ENCODE measurements at regions not wholly inside any gene's neighbourhood (a gene's known extent, or its start where the extent isn't known, plus 50 kb on each side); places are given as distances from the start of the nearest gene placed in this dataset.

DNA sequence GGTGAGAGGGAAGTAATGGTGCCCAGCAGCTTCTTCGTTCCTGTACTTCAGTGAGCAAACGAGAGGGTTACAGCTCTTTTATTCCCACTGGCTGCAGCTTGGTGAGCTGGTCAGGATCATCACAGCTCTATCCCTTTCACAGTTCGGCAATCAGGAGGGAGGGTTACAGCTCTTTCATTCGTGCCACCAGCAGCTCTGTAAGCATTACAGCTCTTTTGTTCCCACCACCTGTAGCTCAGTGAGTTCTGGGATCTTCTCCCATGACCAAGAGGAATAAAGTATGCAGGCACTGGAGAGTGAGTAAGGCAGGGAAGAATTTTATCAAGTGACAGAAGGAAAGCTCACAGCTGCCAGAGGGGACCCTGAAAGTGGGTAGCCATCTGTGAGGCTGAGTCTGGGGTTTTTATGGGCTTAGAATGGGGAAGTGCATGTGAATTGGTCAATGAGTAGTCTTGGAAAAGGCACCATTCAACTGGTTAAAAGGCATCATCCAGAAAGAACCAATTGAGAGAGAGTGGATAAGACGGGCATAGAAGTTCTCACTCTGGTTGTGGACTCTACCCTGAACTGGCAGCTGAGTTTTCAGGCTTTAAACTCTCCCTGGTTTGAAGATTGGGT lies 123.7 kb downstream of the COX18 start:
- ChIA-PET CTCF (no interaction called here), POLR2A (ENCODE audit: low non-redundant PET) (no interaction called here)
- no peak for TF ChIP-seq EZH2 (IDR thresholded peaks at IDR 0.05; ENCODE audit: borderline replicate concordance, low read depth, low read length, poor library complexity, severe bottlenecking)
- TF ChIP-seq, protein P1, sequence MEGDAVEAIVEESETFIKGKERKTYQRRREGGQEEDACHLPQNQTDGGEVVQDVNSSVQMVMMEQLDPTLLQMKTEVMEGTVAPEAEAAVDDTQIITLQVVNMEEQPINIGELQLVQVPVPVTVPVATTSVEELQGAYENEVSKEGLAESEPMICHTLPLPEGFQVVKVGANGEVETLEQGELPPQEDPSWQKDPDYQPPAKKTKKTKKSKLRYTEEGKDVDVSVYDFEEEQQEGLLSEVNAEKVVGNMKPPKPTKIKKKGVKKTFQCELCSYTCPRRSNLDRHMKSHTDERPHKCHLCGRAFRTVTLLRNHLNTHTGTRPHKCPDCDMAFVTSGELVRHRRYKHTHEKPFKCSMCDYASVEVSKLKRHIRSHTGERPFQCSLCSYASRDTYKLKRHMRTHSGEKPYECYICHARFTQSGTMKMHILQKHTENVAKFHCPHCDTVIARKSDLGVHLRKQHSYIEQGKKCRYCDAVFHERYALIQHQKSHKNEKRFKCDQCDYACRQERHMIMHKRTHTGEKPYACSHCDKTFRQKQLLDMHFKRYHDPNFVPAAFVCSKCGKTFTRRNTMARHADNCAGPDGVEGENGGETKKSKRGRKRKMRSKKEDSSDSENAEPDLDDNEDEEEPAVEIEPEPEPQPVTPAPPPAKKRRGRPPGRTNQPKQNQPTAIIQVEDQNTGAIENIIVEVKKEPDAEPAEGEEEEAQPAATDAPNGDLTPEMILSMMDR (conservative IDR thresholded peaks at IDR 0.05; ENCODE audit: low read depth, low read length) = no peak
- no peak overlapping the region for H3K27ac ChIP-seq (ENCODE audit: low read depth, low read length, poor library complexity, severe bottlenecking)
- H3K9me3 ChIP-seq (ENCODE audit: low read depth, low read length, poor library complexity, severe bottlenecking) = no peaks in the 10 kb centered on the region
- BruUV-seq (replicated peaks) = no TSS peak
- H3K27me3 ChIP-seq (replicated peaks; ENCODE audit: insufficient read depth, low read depth, low read length, poor library complexity) = no peaks in the 10 kb centered on the region
- H3K36me3 ChIP-seq (ENCODE audit: insufficient read depth, low read length, poor library complexity, severe bottlenecking) = no peaks in the 10 kb centered on the region
- no peak for DNase-seq (ENCODE audit: low spot score)
- no peaks in the 10 kb centered on the region for H3K4me1 ChIP-seq (ENCODE audit: insufficient read depth, low read length, poor library complexity, severe bottlenecking)
- no peak overlapping the region for H3K4me3 ChIP-seq (ENCODE audit: low read depth, low read length, poor library complexity, severe bottlenecking)
- intact Hi-C loops (cut with micrococcal nuclease; ENCODE audit: unreplicated experiment) = no loop called here

DNA sequence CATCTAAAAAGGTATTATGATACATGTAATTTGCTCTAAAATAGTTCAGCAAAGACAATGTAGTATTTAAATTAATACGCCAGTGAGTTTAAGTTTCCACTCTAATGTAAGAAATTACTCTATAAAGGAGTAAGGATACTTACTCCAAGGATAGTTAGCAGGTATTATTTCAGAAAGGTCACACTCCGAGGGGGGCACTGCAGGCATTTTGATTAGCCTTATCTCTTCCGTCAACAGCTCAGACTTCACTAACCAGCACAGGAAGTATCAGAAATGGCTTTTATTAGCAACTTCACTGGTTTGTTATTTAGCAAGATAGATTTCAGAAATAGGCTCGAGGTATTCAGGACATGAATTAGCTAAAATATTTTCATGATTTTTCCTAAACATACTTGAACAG lies 127.0 kb downstream of the COX18 start:
- H3K4me1 ChIP-seq (ENCODE audit: insufficient read depth, low read length, poor library complexity, severe bottlenecking) = no peaks in the 10 kb centered on the region
- TF ChIP-seq EZH2 (IDR thresholded peaks at IDR 0.05; ENCODE audit: borderline replicate concordance, low read depth, low read length, poor library complexity, severe bottlenecking) = no peak
- TF ChIP-seq, protein P1 (conservative IDR thresholded peaks at IDR 0.05; ENCODE audit: low read depth, low read length) = no peak
- DNase-seq (ENCODE audit: low spot score) = no peak
- no peaks in the 10 kb centered on the region for H3K36me3 ChIP-seq (ENCODE audit: insufficient read depth, low read length, poor library complexity, severe bottlenecking)
- BruUV-seq (replicated peaks) = no TSS peak
- no peak overlapping the region for H3K27ac ChIP-seq (ENCODE audit: low read depth, low read length, poor library complexity, severe bottlenecking)
- no peaks in the 10 kb centered on the region for H3K27me3 ChIP-seq (replicated peaks; ENCODE audit: insufficient read depth, low read depth, low read length, poor library complexity)
- H3K9me3 ChIP-seq (ENCODE audit: low read depth, low read length, poor library complexity, severe bottlenecking) = no peaks in the 10 kb centered on the region
- POLR2A ChIA-PET (ENCODE audit: low non-redundant PET) = no interaction called here
- intact Hi-C loops (cut with micrococcal nuclease; ENCODE audit: unreplicated experiment) = no loop called here
- no peak overlapping the region for H3K4me3 ChIP-seq (ENCODE audit: low read depth, low read length, poor library complexity, severe bottlenecking)
- CTCF ChIA-PET = no interaction called here

- no TSS peak for BruUV-seq (replicated peaks)
- Histone ChIP-seq H3K9me3 (ENCODE audit: low read depth, low read length, poor library complexity, severe bottlenecking) (no peaks in the 10 kb centered on the region), H3K4me3 (ENCODE audit: low read depth, low read length, poor library complexity, severe bottlenecking) (no peak overlapping the region), H3K27ac (ENCODE audit: low read depth, low read length, poor library complexity, severe bottlenecking) (no peak overlapping the region), H3K27me3 (replicated peaks; ENCODE audit: insufficient read depth, low read depth, low read length, poor library complexity) (no peaks in the 10 kb centered on the region), H3K36me3 (ENCODE audit: insufficient read depth, low read length, poor library complexity, severe bottlenecking) (no peaks in the 10 kb centered on the region), H3K4me1 (ENCODE audit: insufficient read depth, low read length, poor library complexity, severe bottlenecking) (no peaks in the 10 kb centered on the region)
- ChIA-PET CTCF (no interaction called here), POLR2A (ENCODE audit: low non-redundant PET) (no interaction called here)
- no peak for TF ChIP-seq EZH2 (IDR thresholded peaks at IDR 0.05; ENCODE audit: borderline replicate concordance, low read depth, low read length, poor library complexity, severe bottlenecking)
- TF ChIP-seq, protein P1 (conservative IDR thresholded peaks at IDR 0.05; ENCODE audit: low read depth, low read length) = no peak
- DNase-seq (ENCODE audit: low spot score) = no peak
- intact Hi-C loops (cut with micrococcal nuclease; ENCODE audit: unreplicated experiment) = no loop called here
Measured at GRCh38 chr4:72938516-72938915, 131.0 kb downstream of the COX18 start.
